CD1c-positive myeloid dendritic cell (primary cell): ENCODE measurements at regions not wholly inside any gene's neighbourhood (a gene's known extent, or its start where the extent isn't known, plus 50 kb on each side); places are given as distances from the start of the nearest gene placed in this dataset.
A peak's percentile ranks its signal among the peaks of the same experiment; 100 is the strongest.

ENCODE experiments used
- DNase-seq: peaks from one replicate; pipeline ENCODE4 v3.0.0-alpha.2; 2016; ENCODE audit errors: extremely low spot score

GRCh38 chr3:70558956-70559355 is 246.5 kb upstream of the MDFIC2 start:
- DNase-seq, result no peak

GRCh38 chr3:70557976-70558375 is 245.5 kb upstream of the MDFIC2 start:
- no peak for DNase-seq

- DNase-seq, result no peak
Observed at GRCh38 chr3:70556056-70556455, 243.6 kb upstream of the MDFIC2 start.

- no peak for DNase-seq
Observed at GRCh38 chr3:70554170-70554569, 241.7 kb upstream of the MDFIC2 start.

- peak; percentile 63 for DNase-seq
Observed at GRCh38 chr3:70550723-70551319, 238.4 kb upstream of the MDFIC2 start.

GRCh38 chr3:70546679-70547078 is 234.2 kb upstream of the MDFIC2 start:
- no peak for DNase-seq

- DNase-seq, result no peak
Observed at GRCh38 chr3:70543493-70543892, 231.1 kb upstream of the MDFIC2 start.

- DNase-seq, result no peak
Observed at GRCh38 chr3:70539908-70540307, 227.5 kb upstream of the MDFIC2 start.

GRCh38 chr3:70532806-70533205 is 220.4 kb upstream of the MDFIC2 start:
- DNase-seq, result no peak

- DNase-seq, result no peak
Observed at GRCh38 chr3:70531838-70532489, 219.5 kb upstream of the MDFIC2 start.

- peak; percentile 5 for DNase-seq
Observed at GRCh38 chr3:70531063-70531657, 218.7 kb upstream of the MDFIC2 start.

GRCh38 chr3:70530626-70531025 is 218.2 kb upstream of the MDFIC2 start:
- DNase-seq, result no peak

- no peak for DNase-seq
Observed at GRCh38 chr3:70527026-70527425, 214.6 kb upstream of the MDFIC2 start.

GRCh38 chr3:70519913-70520659 is 207.6 kb upstream of the MDFIC2 start:
- DNase-seq, result no peak

- DNase-seq, result no peak
Observed at GRCh38 chr3:70519026-70519425, 206.6 kb upstream of the MDFIC2 start.

GRCh38 chr3:70518356-70518755 is 205.9 kb upstream of the MDFIC2 start:
- DNase-seq, result no peak

GRCh38 chr3:70517124-70517890 is 204.9 kb upstream of the MDFIC2 start:
- DNase-seq, result no peak

- no peak for DNase-seq
Observed at GRCh38 chr3:70516076-70516475, 203.6 kb upstream of the MDFIC2 start.

- DNase-seq, result no peak
Observed at GRCh38 chr3:70507486-70507885, 195.0 kb upstream of the MDFIC2 start.

- DNase-seq, result no peak
Observed at GRCh38 chr3:70506775-70507174, 194.3 kb upstream of the MDFIC2 start.

GRCh38 chr3:70501561-70501960 is 189.1 kb upstream of the MDFIC2 start:
- no peak for DNase-seq

- DNase-seq, result no peak
Observed at GRCh38 chr3:70488816-70489215, 176.4 kb upstream of the MDFIC2 start.
